ENCODE measurements at regions not wholly inside any gene's neighbourhood (a gene's known extent, or its start where the extent isn't known, plus 50 kb on each side); places are given as distances from the start of the nearest gene placed in this dataset.
"Not testable (repeated sequence)": the region's sequence is repeated elsewhere in the genome, so short reads cannot be mapped to it uniquely, and the experiment has no call there.

GRCh38 chrX:65241059-65241721, 264.9 kb upstream of the ZC4H2 start:
- Histone ChIP-seq H3K36me3 (no peaks in the 10 kb centered on the region), H3K27ac (no peak overlapping the region), H3K4me3 (ENCODE audit: low read depth, low read length) (no peak overlapping the region), H3K27me3 (ENCODE audit: insufficient read depth, low read depth, severe bottlenecking) (no peaks in the 10 kb centered on the region), H3K9me3 (ENCODE audit: severe bottlenecking) (no peaks in the 10 kb centered on the region)
- no peak for DNase-seq
- TF ChIP-seq CTCF (IDR thresholded peaks at IDR 0.05; ENCODE audit: low read depth, low read length): no peak

DNA sequence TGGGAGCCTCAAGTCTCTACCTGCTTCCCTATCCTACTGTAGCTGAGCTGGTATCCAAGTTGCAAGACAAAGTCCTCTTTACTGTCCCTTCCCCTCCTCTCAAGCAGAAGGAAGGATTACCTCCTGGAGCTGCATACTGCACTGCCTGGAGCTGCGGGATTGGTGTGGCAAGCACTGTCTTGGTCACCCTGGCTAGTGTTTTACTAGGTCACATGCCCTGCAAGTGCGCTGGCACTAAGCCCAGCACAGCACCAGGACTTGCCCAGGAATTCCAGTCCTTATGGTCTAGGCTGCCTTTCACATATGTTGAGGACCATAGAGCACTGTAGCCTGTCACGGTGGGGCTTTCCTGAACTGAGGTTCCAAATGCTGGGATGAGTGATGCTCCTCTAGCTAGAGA, 227.3 kb upstream of the ZC4H2 start:
- no peak for TF ChIP-seq CTCF (IDR thresholded peaks at IDR 0.05; ENCODE audit: low read depth, low read length)
- H3K9me3 ChIP-seq (ENCODE audit: severe bottlenecking): no peaks in the 10 kb centered on the region
- DNase-seq: no peak
- H3K4me3 ChIP-seq (ENCODE audit: low read depth, low read length): no peak overlapping the region
- no peak overlapping the region for H3K27ac ChIP-seq
- H3K36me3 ChIP-seq: no peaks in the 10 kb centered on the region
- peaks cover 20% of the 10 kb centered on the region for H3K27me3 ChIP-seq (ENCODE audit: insufficient read depth, low read depth, severe bottlenecking)

DNA sequence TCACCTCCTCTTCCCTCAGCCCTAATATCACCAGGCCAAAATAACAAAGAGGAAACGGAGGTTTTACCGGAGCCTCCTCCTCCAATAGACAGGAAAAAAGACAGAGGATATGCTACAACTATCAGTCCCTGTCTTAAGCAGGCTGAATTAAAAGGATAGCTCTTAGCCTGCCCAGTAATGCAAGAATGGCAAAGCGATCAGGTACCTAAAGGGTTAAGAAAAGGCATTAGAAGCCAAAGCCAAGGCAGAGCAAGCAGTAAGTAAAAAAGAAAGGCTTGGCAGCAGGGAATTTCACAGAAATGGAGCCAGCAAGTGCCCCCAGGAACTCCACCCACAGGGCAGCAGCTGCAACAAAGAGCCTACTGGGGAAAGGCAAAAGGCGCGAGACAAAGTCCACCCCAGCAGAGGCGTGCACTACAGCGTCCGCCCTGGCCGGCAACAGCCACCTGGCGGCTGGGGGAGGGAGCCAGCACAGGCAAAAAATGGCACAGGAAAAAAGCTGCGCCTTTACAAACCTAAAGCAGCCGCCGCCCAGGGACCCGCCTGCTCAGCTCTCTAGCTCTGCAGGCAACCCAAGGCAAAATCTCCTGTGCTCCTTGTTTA, 220.6 kb upstream of the ZC4H2 start:
- Histone ChIP-seq H3K9me3 (ENCODE audit: severe bottlenecking) (no peaks in the 10 kb centered on the region), H3K4me3 (ENCODE audit: low read depth, low read length) (no peak overlapping the region), H3K36me3 (no peaks in the 10 kb centered on the region), H3K27me3 (ENCODE audit: insufficient read depth, low read depth, severe bottlenecking) (peaks cover 37% of the 10 kb centered on the region), H3K27ac (no peak overlapping the region)
- DNase-seq: no peak
- 0 out of 2 replicates have a peak, but pooled peaks have one; percentile 3 for TF ChIP-seq CTCF (IDR thresholded peaks at IDR 0.05; ENCODE audit: low read depth, low read length)

GRCh38 chrX:65195621-65196020, 219.4 kb upstream of the ZC4H2 start:
- H3K9me3 ChIP-seq (ENCODE audit: severe bottlenecking): no peaks in the 10 kb centered on the region
- no peak overlapping the region for H3K4me3 ChIP-seq (ENCODE audit: low read depth, low read length)
- DNase-seq: no peak
- no peak overlapping the region for H3K27ac ChIP-seq
- peaks cover 34% of the 10 kb centered on the region for H3K27me3 ChIP-seq (ENCODE audit: insufficient read depth, low read depth, severe bottlenecking)
- no peak for TF ChIP-seq CTCF (IDR thresholded peaks at IDR 0.05; ENCODE audit: low read depth, low read length)
- no peaks in the 10 kb centered on the region for H3K36me3 ChIP-seq

GRCh38 chrX:65194547-65194946, 218.3 kb upstream of the ZC4H2 start:
- no peak for DNase-seq
- TF ChIP-seq CTCF (IDR thresholded peaks at IDR 0.05; ENCODE audit: low read depth, low read length): no peak
- no peaks in the 10 kb centered on the region for H3K36me3 ChIP-seq
- H3K4me3 ChIP-seq (ENCODE audit: low read depth, low read length): no peak overlapping the region
- peaks cover 32% of the 10 kb centered on the region for H3K27me3 ChIP-seq (ENCODE audit: insufficient read depth, low read depth, severe bottlenecking)
- H3K9me3 ChIP-seq (ENCODE audit: severe bottlenecking): no peaks in the 10 kb centered on the region
- H3K27ac ChIP-seq: no peak overlapping the region

GRCh38 chrX:65163325-65163724, 187.1 kb upstream of the ZC4H2 start:
- not testable (repeated sequence) for H3K27me3 ChIP-seq (ENCODE audit: insufficient read depth, low read depth, severe bottlenecking); DNase-seq; H3K27ac ChIP-seq; H3K4me3 ChIP-seq (ENCODE audit: low read depth, low read length); H3K9me3 ChIP-seq (ENCODE audit: severe bottlenecking); H3K36me3 ChIP-seq

Data from WERI-Rb-1 (cell line).